Psoas muscle (tissue), 7 donors: ENCODE measurements at regions not wholly inside any gene's neighbourhood (a gene's known extent, or its start where the extent isn't known, plus 50 kb on each side); places are given as distances from the start of the nearest gene placed in this dataset.
"Not testable (repeated sequence)": the region's sequence is repeated elsewhere in the genome, so short reads cannot be mapped to it uniquely, and the experiment has no call there.

Source experiments
- ATAC-seq, 4 donors: fragments of 200-7000 bp; cut with Tn5 transposase; one replicate each; pipeline ENCODE4 v1.9.1; 2020; ENCODE audit warnings: moderate library complexity in 3 of 4, mild to moderate bottlenecking in 2 of 4
- DNase-seq, 2 donors: peaks; one replicate each; pipeline ENCODE4 v3.0.0-alpha.2; 2020
- H3K27ac ChIP-seq: fragments of 200-600 bp; one replicate; pipeline ENCODE4 v1.8.0; 2022
- H3K27me3 ChIP-seq, 3 donors: fragments of 200-600 bp in 1 of 3; one replicate each; pipeline versions ENCODE4 v1.6.1 to v1.8.0; 2013 to 2022; ENCODE audit warnings: low read length in 2 of 3, mild to moderate bottlenecking in 2 of 3, moderate library complexity in 1 of 3; ENCODE audit not compliant: insufficient read depth in 3 of 3
- H3K36me3 ChIP-seq, 2 donors: fragments of 200-600 bp in 1 of 2; one replicate each; pipeline versions ENCODE4 v1.6.1 to v1.8.0; 2013 to 2022; ENCODE audit warnings: low read depth in 1 of 2, mild to moderate bottlenecking in 1 of 2, moderate library complexity in 1 of 2; ENCODE audit not compliant: insufficient read depth in 1 of 2
- H3K4me1 ChIP-seq: fragments of 200-600 bp; one replicate; pipeline ENCODE4 v1.8.0; 2022
- H3K4me3 ChIP-seq: fragments of 200-600 bp; one replicate; pipeline ENCODE4 v1.8.0; 2022; ENCODE audit warnings: mild to moderate bottlenecking
- H3K9me3 ChIP-seq: fragments of 200-600 bp; one replicate; pipeline ENCODE4 v1.8.0; 2022
- WGBS, 3 donors: extraction: QIAGEN DNeasy Blood & Tissue Kit; methylation state at CpG; one replicate each; pipeline versions ENCODE4 v1.1.6 to v1.1.7; 2013; 5-methylcytosine and 5-hydroxymethylcytosine counted together
- intact Hi-C, 2 donors: fragments of 100-400 bp; cut with DNase I; formaldehyde crosslinking; loops; one replicate each; pipeline versions ENCODE4 v1.11.0 to v1.14.2; 2022
- TF ChIP-seq, protein P1 (sequence below): fragments of 200-600 bp; IDR thresholded peaks from one replicate; pipeline ENCODE4 v1.8.0; 2022; ENCODE audit warnings: antibody characterized with exemption
- donor health status: healthy with polysubstance abuse.
- donor health status: DM: no; HTN: no; CAD: no; lungs with moderate emphysema.
- donor health status: Bipolar disorder and iron deficiency.
- donor health status: healthy.
- donor health status: DM: yes; HTN: yes; CAD: no.
- donor health status: DM: no; HTN: no; CAD: no.
- donor health status: DM: yes; HTN: yes; CAD: no.

DNA sequence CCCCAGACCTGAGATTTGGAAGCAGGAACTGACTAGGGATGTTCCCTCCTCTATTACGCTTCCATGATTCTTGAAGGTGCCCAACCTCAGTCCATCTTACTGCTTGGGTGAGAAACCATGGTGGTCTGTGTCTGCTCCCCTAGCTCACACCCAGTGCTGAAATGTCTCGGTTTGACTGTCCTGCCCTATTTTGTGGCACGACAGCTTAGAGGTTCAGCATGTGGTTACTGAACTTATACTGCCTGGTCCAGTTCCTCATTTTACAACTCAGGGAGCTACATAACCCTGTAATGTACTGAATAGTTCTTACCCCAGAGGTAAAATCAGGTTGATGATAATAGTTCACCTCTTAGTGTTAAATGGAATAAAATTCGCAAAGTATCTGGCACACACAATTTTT lies 203.1 kb downstream of the RBM46 start:
- TF ChIP-seq, protein P1, sequence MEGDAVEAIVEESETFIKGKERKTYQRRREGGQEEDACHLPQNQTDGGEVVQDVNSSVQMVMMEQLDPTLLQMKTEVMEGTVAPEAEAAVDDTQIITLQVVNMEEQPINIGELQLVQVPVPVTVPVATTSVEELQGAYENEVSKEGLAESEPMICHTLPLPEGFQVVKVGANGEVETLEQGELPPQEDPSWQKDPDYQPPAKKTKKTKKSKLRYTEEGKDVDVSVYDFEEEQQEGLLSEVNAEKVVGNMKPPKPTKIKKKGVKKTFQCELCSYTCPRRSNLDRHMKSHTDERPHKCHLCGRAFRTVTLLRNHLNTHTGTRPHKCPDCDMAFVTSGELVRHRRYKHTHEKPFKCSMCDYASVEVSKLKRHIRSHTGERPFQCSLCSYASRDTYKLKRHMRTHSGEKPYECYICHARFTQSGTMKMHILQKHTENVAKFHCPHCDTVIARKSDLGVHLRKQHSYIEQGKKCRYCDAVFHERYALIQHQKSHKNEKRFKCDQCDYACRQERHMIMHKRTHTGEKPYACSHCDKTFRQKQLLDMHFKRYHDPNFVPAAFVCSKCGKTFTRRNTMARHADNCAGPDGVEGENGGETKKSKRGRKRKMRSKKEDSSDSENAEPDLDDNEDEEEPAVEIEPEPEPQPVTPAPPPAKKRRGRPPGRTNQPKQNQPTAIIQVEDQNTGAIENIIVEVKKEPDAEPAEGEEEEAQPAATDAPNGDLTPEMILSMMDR: no peak
- 80 to 87% (median 87%) methylated on average over 4 of the region's 4 CpGs for WGBS, 3 donors
- no peak for ATAC-seq
- Histone ChIP-seq H3K36me3 (no peaks in the 10 kb centered on the region), H3K4me3 (no peak overlapping the region), H3K27me3 (no peaks in the 10 kb centered on the region), H3K9me3 (no peaks in the 10 kb centered on the region), H3K27ac (no peak overlapping the region), H3K4me1 (no peaks in the 10 kb centered on the region)
- intact Hi-C loops: no loop called here
- DNase-seq: no peak

DNA sequence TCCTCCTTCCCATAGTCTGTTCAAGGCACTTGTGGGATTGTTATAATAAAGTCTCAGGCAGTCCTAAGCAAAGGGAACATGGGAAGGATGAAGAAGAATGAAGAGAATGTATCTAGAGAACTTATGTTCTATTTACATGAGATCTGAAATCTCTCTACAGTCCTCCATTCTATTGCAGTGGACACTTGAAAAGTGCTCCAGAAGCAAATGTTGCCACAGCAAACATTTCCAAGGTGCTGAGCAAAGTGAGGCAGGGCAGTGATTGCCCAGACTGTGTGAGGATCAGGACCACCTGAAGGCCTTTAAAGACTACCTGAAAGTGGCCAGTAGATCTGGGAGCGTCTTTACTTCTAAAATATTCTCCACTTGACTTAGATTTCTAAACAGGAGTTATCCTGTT lies 203.5 kb downstream of the RBM46 start:
- no peak for ATAC-seq
- WGBS, 3 donors: 57 to 84% (median 84%) methylated on average over 1 of the region's 1 CpG
- intact Hi-C loops: no loop called here

DNA sequence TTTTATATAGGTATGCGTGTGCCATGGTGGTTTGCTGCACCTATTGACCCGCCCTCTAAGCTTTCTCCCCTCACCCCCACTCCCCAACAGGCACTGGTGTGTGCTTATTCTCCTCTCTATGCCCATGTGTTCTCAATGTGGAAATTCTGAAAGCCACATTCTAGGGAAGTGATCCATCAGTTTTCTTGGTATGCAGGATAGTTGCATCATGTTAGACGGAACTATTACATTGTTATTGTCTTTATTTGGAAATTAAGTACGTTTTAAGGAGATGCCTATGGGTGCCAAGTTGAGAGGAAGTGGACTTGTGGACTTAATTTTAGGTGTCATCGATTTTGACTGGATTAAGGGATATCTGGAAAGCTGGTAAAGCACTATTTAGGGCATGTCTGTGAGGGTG lies 204.6 kb downstream of the RBM46 start:
- intact Hi-C loops: no loop called here

More for the DNA sequence above, 203.5 kb downstream of the RBM46 start:
- no peaks in the 10 kb centered on the region for H3K36me3 ChIP-seq
- no peak overlapping the region for H3K4me3 ChIP-seq
- no peaks in the 10 kb centered on the region for H3K9me3 ChIP-seq
- no peak overlapping the region for H3K27ac ChIP-seq
- no peaks in the 10 kb centered on the region for H3K4me1 ChIP-seq
- TF ChIP-seq, protein P1: no peak
- no peaks in the 10 kb centered on the region for H3K27me3 ChIP-seq
- no peak for DNase-seq

DNA sequence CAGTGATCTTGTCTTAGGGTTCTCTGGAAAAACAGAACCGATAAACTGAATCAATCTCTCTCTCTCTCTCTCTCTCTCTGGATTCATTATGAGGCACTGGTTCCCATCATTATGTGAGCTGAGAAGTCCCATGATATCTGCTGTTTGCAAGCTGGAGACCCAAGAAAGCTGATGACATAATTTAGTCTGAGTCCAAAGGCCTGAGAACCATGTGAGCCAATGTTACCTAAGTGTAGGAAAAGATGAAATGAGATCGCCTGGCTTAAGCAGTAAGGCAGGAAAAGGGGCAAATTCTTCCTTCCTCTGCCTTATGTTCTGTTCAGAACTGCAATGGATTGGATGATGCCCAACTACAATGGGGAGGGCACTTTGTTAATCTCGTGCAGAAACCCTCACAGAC lies 207.4 kb downstream of the RBM46 start:
- Histone ChIP-seq H3K4me1 (no peaks in the 10 kb centered on the region), H3K27me3 (no peaks in the 10 kb centered on the region), H3K4me3 (no peak overlapping the region), H3K27ac (no peak overlapping the region), H3K36me3 (no peaks in the 10 kb centered on the region), H3K9me3 (no peaks in the 10 kb centered on the region)
- TF ChIP-seq, protein P1: no peak
- WGBS, 3 donors: 54 to 69% (median 67%) methylated on average over 3 of the region's 3 CpGs
- intact Hi-C loops: no loop called here
- ATAC-seq (no peak), DNase-seq (no peak)

More for the DNA sequence above, 204.6 kb downstream of the RBM46 start:
- Histone ChIP-seq H3K36me3 (no peaks in the 10 kb centered on the region), H3K4me1 (no peaks in the 10 kb centered on the region), H3K4me3 (no peak overlapping the region), H3K27ac (no peak overlapping the region), H3K9me3 (no peaks in the 10 kb centered on the region), H3K27me3 (no peaks in the 10 kb centered on the region)
- TF ChIP-seq, protein P1: no peak
- DNase-seq (no peak), ATAC-seq (no peak)
- WGBS, 3 donors: 68 to 74% (median 69%) methylated on average over 5 of the region's 5 CpGs

DNA sequence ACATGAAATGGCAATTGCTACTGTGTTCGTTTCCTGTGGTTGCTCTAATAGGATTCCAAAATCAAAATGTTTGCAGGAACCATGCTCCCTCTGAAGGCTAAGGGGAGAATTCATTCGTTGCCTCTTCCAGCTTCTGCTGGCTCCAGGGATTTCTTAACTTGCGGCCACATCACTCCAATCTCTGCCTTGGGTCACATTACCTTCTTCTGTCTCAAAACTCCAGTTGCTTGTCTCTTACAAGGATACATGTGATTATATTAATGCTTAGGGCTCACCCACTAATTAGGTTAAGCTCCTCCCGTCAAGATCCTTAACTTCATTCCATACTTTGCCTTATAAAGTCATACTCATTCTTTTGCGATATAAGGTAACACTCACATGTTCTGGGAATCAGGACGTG lies 208.4 kb downstream of the RBM46 start:
- H3K4me1 ChIP-seq: no peaks in the 10 kb centered on the region
- H3K27ac ChIP-seq: no peak overlapping the region
- no peak overlapping the region for H3K4me3 ChIP-seq
- TF ChIP-seq, protein P1: no peak
- WGBS, 3 donors: 61 to 67% (median 65%) methylated on average over 6 of the region's 6 CpGs
- H3K36me3 ChIP-seq: no peaks in the 10 kb centered on the region
- DNase-seq: no peak
- no peak for ATAC-seq
- intact Hi-C loops: no loop called here
- no peaks in the 10 kb centered on the region for H3K27me3 ChIP-seq
- H3K9me3 ChIP-seq: no peaks in the 10 kb centered on the region

DNA sequence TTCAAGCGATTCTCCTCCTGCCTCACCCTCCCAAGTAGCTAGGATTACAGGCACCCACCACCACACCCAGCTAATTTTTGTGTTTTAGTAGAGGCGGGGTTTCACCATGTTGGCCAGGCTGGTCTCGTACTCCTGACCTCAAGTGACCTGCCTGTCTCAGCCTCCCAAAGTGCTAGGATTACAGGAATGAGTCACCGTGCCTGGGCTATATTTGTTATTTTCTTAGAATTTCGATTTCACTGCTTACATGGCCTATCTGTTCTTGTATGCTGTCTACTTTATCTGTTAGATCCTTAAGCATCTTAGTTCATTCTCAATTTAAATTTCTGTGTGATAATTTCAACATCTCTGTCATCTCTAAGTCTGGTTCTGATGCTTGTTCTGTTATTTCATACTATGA lies 210.6 kb upstream of the NPY2R start:
- WGBS, 3 donors: 56 to 72% (median 64%) methylated on average over 5 of the region's 5 CpGs
- DNase-seq, H3K9me3 ChIP-seq, intact Hi-C loops, H3K4me1 ChIP-seq, H3K4me3 ChIP-seq, H3K36me3 ChIP-seq, H3K27me3 ChIP-seq, ATAC-seq, H3K27ac ChIP-seq: not testable (repeated sequence)
